T-helper 1 cell treated with Interleukin-12 subunit alpha and Interleukin-12 subunit beta and Interleukin-4 antibody, amounts not matched to agents 30 μg/mL and 1 μg/mL, for 36 hours (primary cell): ENCODE measurements at regions not wholly inside any gene's neighbourhood (a gene's known extent, or its start where the extent isn't known, plus 50 kb on each side); places are given as distances from the start of the nearest gene placed in this dataset.
A peak's percentile ranks its signal among the peaks of the same experiment; 100 is the strongest.
"Not testable (repeated sequence)": the region's sequence is repeated elsewhere in the genome, so short reads cannot be mapped to it uniquely, and the experiment has no call there.

Source experiments
- H3K27ac Mint-ChIP-seq: one replicate; pipeline ENCODE4 v1.8.0; 2021; ENCODE audit warnings: mild to moderate bottlenecking, mixed read lengths
- H3K27me3 Mint-ChIP-seq: one replicate; pipeline ENCODE4 v1.8.0; 2021; ENCODE audit warnings: low read depth, mixed read lengths
- H3K36me3 Mint-ChIP-seq: one replicate; pipeline ENCODE4 v1.8.0; 2021; ENCODE audit warnings: low read depth, mixed read lengths
- H3K4me1 Mint-ChIP-seq: one replicate; pipeline ENCODE4 v1.8.0; 2021; ENCODE audit warnings: low read depth, mixed read lengths
- H3K4me3 Mint-ChIP-seq: one replicate; pipeline ENCODE4 v1.8.0; 2021; ENCODE audit warnings: mild to moderate bottlenecking, moderate library complexity, mixed read lengths
- H3K9me3 Mint-ChIP-seq: one replicate; pipeline ENCODE4 v1.8.0; 2021; ENCODE audit warnings: mixed read lengths

DNA sequence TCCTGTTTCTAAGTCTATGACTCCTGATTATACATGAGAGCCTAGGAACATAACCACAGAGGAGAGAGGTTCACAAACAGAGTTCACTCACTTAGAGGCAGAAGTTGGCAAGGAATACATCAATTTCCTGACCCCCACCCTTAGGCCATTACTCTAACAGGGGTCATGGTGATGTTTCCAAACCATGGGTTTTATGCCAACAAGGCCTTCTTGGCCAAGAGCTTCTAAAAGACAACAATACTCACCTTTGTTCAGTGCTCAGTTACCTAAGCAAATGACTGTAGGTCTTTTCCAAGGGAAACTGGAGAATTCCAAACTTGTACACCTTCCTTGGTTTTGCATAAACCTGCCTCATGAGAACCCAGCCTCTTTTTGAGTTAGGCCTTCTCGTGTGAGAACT, 52.6 kb downstream of the ERICH4 start:
- Mint-ChIP-seq H3K4me1 (no peaks in the 10 kb centered on the region), H3K27ac (no peak overlapping the region), H3K9me3 (no peaks in the 10 kb centered on the region), H3K36me3 (no peaks in the 10 kb centered on the region), H3K4me3 (no peak overlapping the region), H3K27me3 (peaks cover 19% of the 10 kb centered on the region)

DNA sequence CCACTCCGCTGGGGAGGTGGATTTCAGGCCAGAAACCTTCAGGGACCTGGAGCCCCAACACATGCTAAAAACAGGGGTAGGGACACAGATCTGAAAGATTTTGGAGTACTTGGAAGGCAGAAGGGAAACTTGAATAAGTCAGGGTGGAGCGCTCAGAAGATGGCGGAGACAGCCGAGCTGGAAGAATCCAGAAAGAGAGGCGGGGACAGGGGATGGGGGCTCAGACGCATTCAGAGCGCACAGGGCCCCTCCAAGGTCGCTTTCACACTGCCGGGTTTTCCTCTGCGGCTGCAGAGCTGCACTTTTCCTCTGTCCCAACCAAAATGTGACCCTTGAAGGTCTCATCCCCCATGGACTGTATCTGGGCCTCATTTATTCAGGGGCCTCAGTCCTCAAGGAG, 56.9 kb downstream of the ERICH4 start:
- no peaks in the 10 kb centered on the region for H3K36me3 Mint-ChIP-seq
- no peak overlapping the region for H3K4me3 Mint-ChIP-seq
- peaks cover 2% of the 10 kb centered on the region for H3K4me1 Mint-ChIP-seq
- peaks cover 32% of the 10 kb centered on the region for H3K27me3 Mint-ChIP-seq
- no peak overlapping the region for H3K27ac Mint-ChIP-seq
- no peaks in the 10 kb centered on the region for H3K9me3 Mint-ChIP-seq

DNA sequence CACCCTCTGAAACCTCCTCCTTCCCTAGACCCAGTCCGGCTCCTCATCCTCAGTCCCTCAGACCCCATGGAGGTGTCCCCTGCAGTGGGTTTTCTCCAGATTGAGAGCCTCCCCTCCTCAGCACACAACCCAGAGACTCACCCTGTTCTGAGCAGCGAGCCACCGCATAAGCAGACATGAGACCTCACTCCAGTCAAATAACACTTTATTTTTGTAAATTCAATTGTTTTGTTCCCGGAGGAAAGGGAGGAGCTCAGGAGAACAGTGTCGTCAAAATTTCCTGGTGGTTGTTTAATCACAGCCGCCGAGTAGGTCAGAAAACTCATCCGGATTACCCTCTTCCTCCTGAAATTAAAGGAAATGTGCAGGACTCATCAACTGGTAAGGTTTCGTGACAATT, 57.5 kb downstream of the ERICH4 start:
- H3K4me3 Mint-ChIP-seq, result no peak overlapping the region
- H3K27me3 Mint-ChIP-seq, result peaks cover 32% of the 10 kb centered on the region
- peaks cover 2% of the 10 kb centered on the region for H3K4me1 Mint-ChIP-seq
- no peak overlapping the region for H3K27ac Mint-ChIP-seq
- H3K36me3 Mint-ChIP-seq, result no peaks in the 10 kb centered on the region
- no peaks in the 10 kb centered on the region for H3K9me3 Mint-ChIP-seq

DNA sequence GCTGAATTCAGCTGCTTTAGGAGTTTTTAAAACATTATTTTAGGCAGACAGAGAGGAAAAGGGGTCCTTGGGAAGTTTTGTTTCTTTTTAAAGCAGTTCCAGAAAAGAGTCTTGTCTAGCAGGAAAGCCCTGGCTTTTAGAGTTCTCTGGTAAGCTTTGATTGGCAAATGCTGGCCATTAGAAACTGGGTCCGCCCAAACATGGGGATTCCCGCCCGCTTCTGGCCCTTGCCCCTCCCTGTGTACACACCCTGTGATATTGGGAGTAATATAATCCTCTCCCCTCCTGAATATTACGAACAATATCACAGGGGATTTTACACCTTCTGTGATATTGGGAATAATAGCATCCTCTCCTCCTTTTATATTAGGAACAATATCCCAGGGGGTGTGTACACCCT, 58.9 kb downstream of the ERICH4 start:
- Mint-ChIP-seq H3K36me3 (no peaks in the 10 kb centered on the region), H3K4me1 (peaks cover 2% of the 10 kb centered on the region), H3K27ac (no peak overlapping the region), H3K4me3 (no peak overlapping the region), H3K9me3 (no peaks in the 10 kb centered on the region), H3K27me3 (peaks cover 44% of the 10 kb centered on the region)

DNA sequence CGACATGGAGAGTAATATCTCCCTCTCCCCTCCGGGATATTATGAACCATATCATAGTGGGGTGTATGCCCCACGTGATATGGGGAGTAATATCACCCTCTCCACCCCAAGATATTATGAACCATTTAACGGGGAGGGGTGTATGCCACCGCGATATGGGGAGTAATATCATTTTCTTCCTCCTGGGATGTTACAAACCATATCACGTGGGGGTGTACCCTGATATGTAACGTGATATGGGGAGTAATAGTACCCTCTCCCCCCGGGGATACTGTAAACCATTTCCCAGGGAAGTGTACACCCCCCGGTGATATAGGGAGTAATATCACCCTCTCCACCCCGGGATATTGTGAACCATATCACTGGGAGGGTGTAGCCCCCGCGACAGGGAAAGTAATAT, 62.1 kb downstream of the ERICH4 start:
- no peaks in the 10 kb centered on the region for H3K36me3 Mint-ChIP-seq
- no peak overlapping the region for H3K4me3 Mint-ChIP-seq
- no peaks in the 10 kb centered on the region for H3K9me3 Mint-ChIP-seq
- H3K4me1 Mint-ChIP-seq, result peaks cover 2% of the 10 kb centered on the region
- no peak overlapping the region for H3K27ac Mint-ChIP-seq
- peaks cover 31% of the 10 kb centered on the region for H3K27me3 Mint-ChIP-seq

DNA sequence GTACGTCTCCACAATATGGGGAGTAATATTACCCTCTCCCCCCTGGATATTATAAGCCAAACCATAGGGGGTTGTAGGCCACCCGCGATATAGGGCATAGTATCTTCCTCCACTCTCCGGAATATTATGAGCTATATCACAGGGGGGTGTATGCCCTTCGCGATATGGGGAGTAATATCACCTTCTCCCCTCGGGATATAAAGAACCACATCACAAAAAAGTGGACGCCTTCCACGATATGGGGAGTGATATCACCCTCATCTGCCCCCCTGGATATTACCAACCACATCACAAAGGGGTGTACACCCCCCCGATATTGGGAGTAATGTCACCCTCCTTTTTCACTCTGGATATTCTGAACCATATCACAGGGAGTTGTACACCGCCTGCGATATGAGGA, 65.5 kb upstream of the CEACAM21 start:
- H3K27me3 Mint-ChIP-seq, result peaks cover 25% of the 10 kb centered on the region
- no peaks in the 10 kb centered on the region for H3K9me3 Mint-ChIP-seq
- H3K4me1 Mint-ChIP-seq, result no peaks in the 10 kb centered on the region
- H3K4me3 Mint-ChIP-seq, result no peak overlapping the region
- no peak overlapping the region for H3K27ac Mint-ChIP-seq
- H3K36me3 Mint-ChIP-seq, result no peaks in the 10 kb centered on the region

DNA sequence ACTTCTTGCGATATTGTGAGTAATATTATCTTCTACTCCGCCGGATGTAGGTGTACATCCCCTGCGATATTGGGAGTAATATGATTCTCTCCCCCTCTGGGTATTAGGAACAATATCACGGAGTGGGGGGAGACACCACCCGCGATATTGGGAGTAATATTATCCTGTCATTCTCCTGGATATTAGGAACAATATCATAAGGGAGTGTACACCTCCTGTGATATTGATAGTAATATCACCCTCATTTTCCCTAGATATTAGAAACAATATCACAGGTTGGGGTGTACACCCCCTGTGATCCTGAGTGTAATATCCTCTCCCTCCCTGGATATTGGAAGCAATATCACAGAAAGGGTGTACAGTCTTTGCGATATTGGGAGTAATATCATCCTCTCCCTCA, 64.3 kb upstream of the CEACAM21 start:
- no peaks in the 10 kb centered on the region for H3K36me3 Mint-ChIP-seq
- H3K4me1 Mint-ChIP-seq, result peaks cover 6% of the 10 kb centered on the region
- peaks cover 26% of the 10 kb centered on the region for H3K27me3 Mint-ChIP-seq
- H3K9me3 Mint-ChIP-seq, result no peaks in the 10 kb centered on the region
- no peak overlapping the region for H3K4me3 Mint-ChIP-seq
- no peak overlapping the region for H3K27ac Mint-ChIP-seq

DNA sequence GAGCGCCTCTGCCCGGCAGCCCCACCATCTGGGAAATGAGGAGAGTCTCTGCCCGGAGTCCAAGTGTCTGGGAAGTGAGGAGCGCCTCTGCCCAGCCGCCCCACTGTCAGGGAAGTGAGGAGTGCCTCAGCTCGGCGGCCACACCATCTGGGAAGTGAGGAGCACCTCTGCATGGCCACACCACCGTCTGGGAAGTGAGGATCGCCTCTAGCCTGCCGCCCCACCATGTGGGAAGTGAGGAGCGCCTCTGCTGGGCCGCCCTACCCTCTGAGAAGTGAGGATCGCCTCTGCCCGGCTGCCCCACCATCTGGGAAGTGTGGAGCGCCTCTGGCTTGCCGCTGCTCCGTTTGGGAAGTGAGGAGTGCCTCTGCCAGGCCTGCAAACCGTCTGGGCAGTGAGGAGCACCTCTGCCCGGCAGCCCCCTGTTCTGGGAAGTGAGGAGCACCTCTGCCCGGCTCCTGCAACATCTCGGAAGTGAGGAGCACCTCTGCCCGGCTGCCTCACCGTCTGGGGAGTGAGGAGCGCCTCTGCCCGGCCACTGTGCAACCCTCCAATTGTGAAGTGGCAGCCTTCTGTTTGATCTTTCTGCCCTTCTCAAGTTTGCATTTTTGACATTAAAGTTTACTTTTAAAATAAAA, 60.8 kb upstream of the CEACAM21 start:
- Mint-ChIP-seq H3K27ac (no peak overlapping the region), H3K4me1 (peaks cover 14% of the 10 kb centered on the region), H3K9me3 (no peaks in the 10 kb centered on the region), H3K36me3 (no peaks in the 10 kb centered on the region), H3K4me3 (no peak overlapping the region), H3K27me3 (peaks cover 53% of the 10 kb centered on the region)

DNA sequence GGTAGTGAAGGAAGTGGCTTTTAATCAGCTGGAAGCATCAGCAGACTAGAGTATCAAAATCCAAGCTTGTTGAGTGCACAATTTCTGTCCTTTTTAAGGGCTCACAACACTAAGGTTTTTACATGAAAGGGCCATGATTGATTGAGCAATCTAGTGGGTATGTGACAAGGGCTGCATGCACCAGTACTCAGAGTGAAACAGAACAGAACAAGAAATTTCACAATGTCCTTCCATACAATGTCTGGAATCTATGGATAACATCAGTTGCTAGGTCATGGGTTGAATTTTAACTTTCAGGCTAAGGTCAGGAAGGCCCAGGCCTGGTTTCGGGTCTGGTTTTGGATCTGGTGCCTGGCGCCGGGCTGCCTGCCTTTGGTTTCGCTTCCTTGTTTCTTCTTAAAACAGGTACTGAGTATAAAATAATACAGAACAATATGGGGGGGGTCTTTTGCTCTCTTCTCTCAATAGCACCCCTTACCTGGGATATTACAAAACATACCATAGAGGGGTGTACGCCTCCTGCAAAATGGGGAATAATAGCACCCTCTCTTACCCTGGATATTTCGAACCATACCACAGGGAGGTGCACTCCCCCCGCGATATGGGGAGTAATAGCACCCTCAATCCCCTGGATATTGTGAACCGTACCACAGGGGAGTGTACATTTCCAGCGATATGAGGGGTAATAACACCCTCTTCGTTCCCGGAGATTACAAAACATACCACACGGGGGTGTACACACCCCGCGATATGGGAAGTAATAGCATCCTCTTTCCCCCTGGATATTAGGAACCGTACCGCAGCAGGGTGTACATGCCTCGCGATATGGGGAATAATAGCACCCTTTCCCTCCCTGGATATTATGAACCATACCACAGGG, 59.4 kb upstream of the CEACAM21 start:
- not testable (repeated sequence) for H3K27ac Mint-ChIP-seq

DNA sequence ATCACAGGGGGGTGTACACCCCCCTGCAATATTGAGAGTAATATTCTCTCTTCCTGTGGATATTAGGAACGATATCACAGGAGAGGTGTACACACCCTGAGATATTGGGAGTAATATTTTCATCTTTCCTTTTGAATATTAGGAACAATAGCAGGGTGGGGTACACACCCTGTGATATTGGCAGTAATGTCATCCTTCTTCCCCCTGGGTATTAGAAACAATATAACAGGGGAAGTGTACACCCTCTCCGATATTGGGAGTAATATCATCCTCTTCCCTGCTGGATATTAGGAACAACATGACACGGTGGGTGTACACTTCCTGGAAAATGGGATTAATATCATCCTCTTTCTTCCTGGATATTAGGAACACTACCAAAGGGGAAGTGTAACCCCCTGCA, 57.8 kb upstream of the CEACAM21 start:
- Mint-ChIP-seq H3K27me3 (peaks cover 54% of the 10 kb centered on the region), H3K36me3 (no peaks in the 10 kb centered on the region), H3K9me3 (no peaks in the 10 kb centered on the region), H3K4me1 (peaks cover 30% of the 10 kb centered on the region), H3K27ac (no peak overlapping the region), H3K4me3 (no peak overlapping the region)

More for the DNA sequence above, 59.4 kb upstream of the CEACAM21 start:
- H3K4me3 Mint-ChIP-seq, H3K36me3 Mint-ChIP-seq, H3K9me3 Mint-ChIP-seq: not testable (repeated sequence)
- Mint-ChIP-seq H3K27me3 (peaks cover 59% of the 10 kb centered on the region), H3K4me1 (peaks cover 23% of the 10 kb centered on the region)

DNA sequence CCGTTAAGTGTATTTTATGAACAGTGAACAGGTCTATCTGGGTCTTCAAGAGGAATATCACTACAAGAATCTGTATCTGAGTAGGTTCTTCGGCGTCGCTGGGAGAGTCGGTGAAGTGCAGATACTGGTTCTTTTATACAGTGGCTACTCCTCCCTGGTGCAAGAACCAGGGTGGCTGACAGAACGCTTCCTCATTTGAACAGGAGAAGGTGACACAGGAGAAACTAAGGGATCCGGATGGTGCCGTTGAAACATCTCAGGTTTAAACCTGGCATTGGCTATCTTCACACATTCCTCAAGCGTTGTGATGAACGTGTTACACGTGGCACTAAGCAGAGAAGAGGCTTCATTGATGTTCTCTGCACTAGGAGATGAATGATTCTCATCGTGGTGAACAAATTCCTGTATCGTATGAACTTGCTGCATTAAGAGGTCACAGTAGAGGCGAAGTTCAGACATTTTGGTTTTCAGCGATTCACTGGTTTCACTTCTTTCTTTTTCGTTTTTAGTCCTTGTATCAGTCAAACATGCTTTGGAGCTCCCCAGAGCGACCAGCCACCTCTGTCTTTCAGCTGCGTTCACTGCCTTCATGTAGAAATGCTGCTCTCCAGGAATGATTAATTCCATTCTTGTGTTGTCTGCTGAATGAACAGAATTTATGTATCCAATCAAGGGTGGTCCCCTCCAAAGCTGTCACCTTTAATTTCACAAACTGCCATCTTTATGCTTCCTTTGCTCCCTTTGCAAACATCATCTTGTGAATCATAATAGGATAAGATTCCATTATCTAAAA, 54.6 kb upstream of the CEACAM21 start:
- not testable (repeated sequence) for H3K9me3 Mint-ChIP-seq, H3K36me3 Mint-ChIP-seq
- peaks cover 55% of the 10 kb centered on the region for H3K27me3 Mint-ChIP-seq
- peaks cover 26% of the 10 kb centered on the region for H3K4me1 Mint-ChIP-seq
- peak overlapping the region; percentile 64 for H3K4me3 Mint-ChIP-seq
- peak overlapping the region; percentile 78 for H3K27ac Mint-ChIP-seq

DNA sequence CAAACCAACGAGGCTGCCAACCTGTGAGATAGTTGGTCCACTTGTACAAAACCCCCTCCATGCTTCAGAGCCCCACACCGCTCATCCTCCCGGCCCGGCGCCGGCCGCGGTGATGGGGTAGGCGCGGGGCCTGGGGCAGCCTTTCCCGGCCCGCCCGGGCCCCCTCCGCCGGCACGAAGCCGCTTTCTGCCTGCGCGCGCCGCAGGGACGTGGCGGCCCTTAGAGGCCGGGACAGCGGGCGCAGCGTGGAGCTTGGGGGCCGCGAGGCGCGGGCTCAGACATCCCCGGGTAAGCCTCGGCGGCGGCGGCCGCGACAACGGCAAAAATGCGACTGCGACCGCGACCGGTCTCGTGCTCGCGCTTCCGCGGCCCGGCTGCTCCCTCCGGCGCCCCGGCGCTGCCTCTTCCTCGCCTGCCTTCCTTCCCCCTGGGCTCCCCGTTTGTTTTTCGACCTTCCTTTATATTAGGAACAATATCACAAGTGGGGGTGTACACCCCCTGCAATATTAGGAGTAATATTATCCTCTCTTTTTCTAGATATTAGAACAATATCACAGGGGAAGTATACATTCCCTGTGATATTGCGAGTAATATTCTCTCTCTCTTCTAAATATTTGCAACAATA, 53.9 kb upstream of the CEACAM21 start:
- Mint-ChIP-seq H3K4me3 (peak overlapping the region; percentile 86), H3K4me1 (peaks cover 21% of the 10 kb centered on the region), H3K27ac (peak overlapping the region; percentile 87), H3K36me3 (peaks cover 3% of the 10 kb centered on the region), H3K27me3 (peaks cover 50% of the 10 kb centered on the region), H3K9me3 (peaks cover 4% of the 10 kb centered on the region)

DNA sequence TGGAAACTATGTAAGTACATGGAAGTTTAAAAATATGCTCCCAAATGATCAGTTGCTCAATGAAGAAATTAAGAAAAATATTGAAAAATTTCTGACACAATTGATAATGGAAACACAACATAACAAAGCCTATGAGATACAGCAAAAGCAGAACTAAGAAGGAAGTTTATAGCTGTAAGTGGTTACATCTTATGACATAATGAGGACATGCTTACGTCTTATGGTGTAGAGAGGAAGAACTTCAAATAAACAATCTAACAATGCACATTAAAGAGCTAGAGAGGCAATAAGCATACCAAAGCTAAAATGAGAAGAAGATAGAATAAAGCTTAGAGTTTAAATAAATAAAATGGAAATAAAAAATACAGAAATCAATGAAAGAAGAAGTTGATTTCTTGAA, 50.0 kb upstream of the CEACAM21 start:
- Mint-ChIP-seq H3K9me3 (peaks cover 35% of the 10 kb centered on the region), H3K27me3 (peaks cover 18% of the 10 kb centered on the region), H3K36me3 (peaks cover 17% of the 10 kb centered on the region), H3K27ac (no peak overlapping the region), H3K4me1 (peaks cover 38% of the 10 kb centered on the region), H3K4me3 (no peak overlapping the region)
